HL-60 (cell line): ENCODE measurements at regions not wholly inside any gene's neighbourhood (a gene's known extent, or its start where the extent isn't known, plus 50 kb on each side); places are given as distances from the start of the nearest gene placed in this dataset.

ENCODE experiments used
- DNase-seq, 2 experiments: peaks; one replicate each; pipeline ENCODE4 v3.0.0-alpha.2; 2010 to 2020; ENCODE audit warnings: low read depth in 1 of 2, low spot score in 1 of 2
- H3K27ac ChIP-seq: fragments of 250-450 bp; sonication (Bioruptor Pico); replicated peaks from 2 replicates; pipeline ENCODE4 v1.5.1; 2020; ENCODE audit warnings: mild to moderate bottlenecking, moderate library complexity
- H3K27me3 ChIP-seq: fragments of 250-450 bp; sonication (Bioruptor Pico); 2 replicates; pipeline ENCODE4 v1.5.1; 2021; ENCODE audit warnings: mild to moderate bottlenecking, moderate library complexity; ENCODE audit not compliant: insufficient read depth, poor library complexity, severe bottlenecking
- H3K4me3 ChIP-seq: replicated peaks from 2 replicates; pipeline ENCODE4 v1.5.1; 2011; ENCODE audit warnings: mild to moderate bottlenecking, control low read depth, low read length; ENCODE audit not compliant: insufficient read depth
- GABPA ChIP-seq: IDR thresholded peaks from 2 replicates; pipeline ENCODE4 v1.6.1; 2012; ENCODE audit warnings: low read depth
- POLR2AphosphoS5 ChIP-seq: IDR thresholded peaks from 2 replicates; pipeline ENCODE4 v1.6.1; 2012; ENCODE audit warnings: low read depth
- REST ChIP-seq: IDR thresholded peaks from 2 replicates; pipeline ENCODE4 v1.6.1; 2012; ENCODE audit warnings: low read depth; ENCODE audit not compliant: insufficient replicate concordance
- SPI1 ChIP-seq: IDR thresholded peaks from 2 replicates; pipeline ENCODE4 v1.6.1; 2012; ENCODE audit warnings: low read depth, mild to moderate bottlenecking, borderline replicate concordance
- TF ChIP-seq, protein P1 (sequence below): IDR thresholded peaks from one replicate; pipeline ENCODE4 v1.5.1; 2011; ENCODE audit warnings: low read length, control low read depth, inconsistent platforms; ENCODE audit not compliant: insufficient read depth

- no peak overlapping the region for H3K27ac ChIP-seq
- no peak overlapping the region for H3K4me3 ChIP-seq
- no peaks in the 10 kb centered on the region for H3K27me3 ChIP-seq
- DNase-seq: no peak
- TF ChIP-seq SPI1: no peak
- TF ChIP-seq POLR2AphosphoS5: no peak
- no peak for TF ChIP-seq GABPA
These were observed 970.8 kb downstream of the PLOD2 start for GRCh38 chr3:145190138-145190537.

GRCh38 chr3:145190761-145191160, 970.2 kb downstream of the PLOD2 start:
- H3K27ac ChIP-seq: no peak overlapping the region
- TF ChIP-seq, protein P1, sequence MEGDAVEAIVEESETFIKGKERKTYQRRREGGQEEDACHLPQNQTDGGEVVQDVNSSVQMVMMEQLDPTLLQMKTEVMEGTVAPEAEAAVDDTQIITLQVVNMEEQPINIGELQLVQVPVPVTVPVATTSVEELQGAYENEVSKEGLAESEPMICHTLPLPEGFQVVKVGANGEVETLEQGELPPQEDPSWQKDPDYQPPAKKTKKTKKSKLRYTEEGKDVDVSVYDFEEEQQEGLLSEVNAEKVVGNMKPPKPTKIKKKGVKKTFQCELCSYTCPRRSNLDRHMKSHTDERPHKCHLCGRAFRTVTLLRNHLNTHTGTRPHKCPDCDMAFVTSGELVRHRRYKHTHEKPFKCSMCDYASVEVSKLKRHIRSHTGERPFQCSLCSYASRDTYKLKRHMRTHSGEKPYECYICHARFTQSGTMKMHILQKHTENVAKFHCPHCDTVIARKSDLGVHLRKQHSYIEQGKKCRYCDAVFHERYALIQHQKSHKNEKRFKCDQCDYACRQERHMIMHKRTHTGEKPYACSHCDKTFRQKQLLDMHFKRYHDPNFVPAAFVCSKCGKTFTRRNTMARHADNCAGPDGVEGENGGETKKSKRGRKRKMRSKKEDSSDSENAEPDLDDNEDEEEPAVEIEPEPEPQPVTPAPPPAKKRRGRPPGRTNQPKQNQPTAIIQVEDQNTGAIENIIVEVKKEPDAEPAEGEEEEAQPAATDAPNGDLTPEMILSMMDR: no peak
- TF ChIP-seq GABPA (no peak), SPI1 (no peak), POLR2AphosphoS5 (no peak), REST (no peak)

GRCh38 chr3:145191543-145191942, 969.4 kb downstream of the PLOD2 start:
- Histone ChIP-seq H3K27ac (no peak overlapping the region), H3K27me3 (no peaks in the 10 kb centered on the region), H3K4me3 (no peak overlapping the region)
- TF ChIP-seq SPI1 (no peak), REST (no peak), GABPA (no peak), POLR2AphosphoS5 (no peak)
- TF ChIP-seq, protein P1: no peak
- DNase-seq: no peak

More at GRCh38 chr3:145190761-145191160, 970.2 kb downstream of the PLOD2 start:
- Histone ChIP-seq H3K27me3 (no peaks in the 10 kb centered on the region), H3K4me3 (no peak overlapping the region)
- DNase-seq: no peak

GRCh38 chr3:145197051-145197820, 963.7 kb downstream of the PLOD2 start:
- DNase-seq: no peak
- H3K27me3 ChIP-seq: no peaks in the 10 kb centered on the region
- TF ChIP-seq GABPA (no peak), POLR2AphosphoS5 (no peak), REST (no peak), SPI1 (no peak)
- TF ChIP-seq, protein P1: no peak
- no peak overlapping the region for H3K27ac ChIP-seq
- H3K4me3 ChIP-seq: no peak overlapping the region
